ENCODE measurements at regions not wholly inside any gene's neighbourhood (a gene's known extent, or its start where the extent isn't known, plus 50 kb on each side); places are given as distances from the start of the nearest gene placed in this dataset.

DNA sequence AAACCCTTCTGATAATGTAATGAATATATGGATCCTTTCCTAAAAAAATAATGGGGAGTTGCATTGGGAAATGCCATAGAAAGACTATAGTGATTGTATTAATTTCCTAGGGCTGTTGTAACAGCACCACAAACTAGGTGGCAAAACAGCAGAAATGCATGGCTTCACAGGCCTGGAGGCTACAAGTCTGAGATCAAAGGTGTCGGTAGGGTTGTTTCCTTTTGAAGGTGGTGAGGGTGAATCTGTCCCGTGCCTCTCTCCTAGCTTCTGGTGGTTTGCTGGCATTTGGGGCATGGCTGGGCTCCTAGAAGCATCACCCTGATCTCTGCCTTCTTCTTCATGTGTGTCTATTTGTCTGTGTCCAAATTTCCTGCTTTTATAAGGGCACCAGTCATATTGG lies 149.7 kb downstream of the INHBB start (continued):
- TF ChIP-seq, protein P1, sequence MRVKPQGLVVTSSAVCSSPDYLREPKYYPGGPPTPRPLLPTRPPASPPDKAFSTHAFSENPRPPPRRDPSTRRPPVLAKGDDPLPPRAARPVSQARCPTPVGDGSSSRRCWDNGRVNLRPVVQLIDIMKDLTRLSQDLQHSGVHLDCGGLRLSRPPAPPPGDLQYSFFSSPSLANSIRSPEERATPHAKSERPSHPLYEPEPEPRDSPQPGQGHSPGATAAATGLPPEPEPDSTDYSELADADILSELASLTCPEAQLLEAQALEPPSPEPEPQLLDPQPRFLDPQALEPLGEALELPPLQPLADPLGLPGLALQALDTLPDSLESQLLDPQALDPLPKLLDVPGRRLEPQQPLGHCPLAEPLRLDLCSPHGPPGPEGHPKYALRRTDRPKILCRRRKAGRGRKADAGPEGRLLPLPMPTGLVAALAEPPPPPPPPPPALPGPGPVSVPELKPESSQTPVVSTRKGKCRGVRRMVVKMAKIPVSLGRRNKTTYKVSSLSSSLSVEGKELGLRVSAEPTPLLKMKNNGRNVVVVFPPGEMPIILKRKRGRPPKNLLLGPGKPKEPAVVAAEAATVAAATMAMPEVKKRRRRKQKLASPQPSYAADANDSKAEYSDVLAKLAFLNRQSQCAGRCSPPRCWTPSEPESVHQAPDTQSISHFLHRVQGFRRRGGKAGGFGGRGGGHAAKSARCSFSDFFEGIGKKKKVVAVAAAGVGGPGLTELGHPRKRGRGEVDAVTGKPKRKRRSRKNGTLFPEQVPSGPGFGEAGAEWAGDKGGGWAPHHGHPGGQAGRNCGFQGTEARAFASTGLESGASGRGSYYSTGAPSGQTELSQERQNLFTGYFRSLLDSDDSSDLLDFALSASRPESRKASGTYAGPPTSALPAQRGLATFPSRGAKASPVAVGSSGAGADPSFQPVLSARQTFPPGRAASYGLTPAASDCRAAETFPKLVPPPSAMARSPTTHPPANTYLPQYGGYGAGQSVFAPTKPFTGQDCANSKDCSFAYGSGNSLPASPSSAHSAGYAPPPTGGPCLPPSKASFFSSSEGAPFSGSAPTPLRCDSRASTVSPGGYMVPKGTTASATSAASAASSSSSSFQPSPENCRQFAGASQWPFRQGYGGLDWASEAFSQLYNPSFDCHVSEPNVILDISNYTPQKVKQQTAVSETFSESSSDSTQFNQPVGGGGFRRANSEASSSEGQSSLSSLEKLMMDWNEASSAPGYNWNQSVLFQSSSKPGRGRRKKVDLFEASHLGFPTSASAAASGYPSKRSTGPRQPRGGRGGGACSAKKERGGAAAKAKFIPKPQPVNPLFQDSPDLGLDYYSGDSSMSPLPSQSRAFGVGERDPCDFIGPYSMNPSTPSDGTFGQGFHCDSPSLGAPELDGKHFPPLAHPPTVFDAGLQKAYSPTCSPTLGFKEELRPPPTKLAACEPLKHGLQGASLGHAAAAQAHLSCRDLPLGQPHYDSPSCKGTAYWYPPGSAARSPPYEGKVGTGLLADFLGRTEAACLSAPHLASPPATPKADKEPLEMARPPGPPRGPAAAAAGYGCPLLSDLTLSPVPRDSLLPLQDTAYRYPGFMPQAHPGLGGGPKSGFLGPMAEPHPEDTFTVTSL (CRISPR knock-in tag; IDR thresholded peaks at IDR 0.05; ENCODE audit: borderline replicate concordance): no peak
- TF ChIP-seq NPAS2 (CRISPR knock-in tag; IDR thresholded peaks at IDR 0.05; ENCODE audit: borderline replicate concordance) (no peak), SP4 (CRISPR knock-in tag; IDR thresholded peaks at IDR 0.05) (no peak), ZNF432 (CRISPR knock-in tag; IDR thresholded peaks at IDR 0.05; ENCODE audit: borderline replicate concordance) (no peak), ZNF282 (IDR thresholded peaks at IDR 0.05; ENCODE audit: partially characterized antibody) (no peak)

DNA sequence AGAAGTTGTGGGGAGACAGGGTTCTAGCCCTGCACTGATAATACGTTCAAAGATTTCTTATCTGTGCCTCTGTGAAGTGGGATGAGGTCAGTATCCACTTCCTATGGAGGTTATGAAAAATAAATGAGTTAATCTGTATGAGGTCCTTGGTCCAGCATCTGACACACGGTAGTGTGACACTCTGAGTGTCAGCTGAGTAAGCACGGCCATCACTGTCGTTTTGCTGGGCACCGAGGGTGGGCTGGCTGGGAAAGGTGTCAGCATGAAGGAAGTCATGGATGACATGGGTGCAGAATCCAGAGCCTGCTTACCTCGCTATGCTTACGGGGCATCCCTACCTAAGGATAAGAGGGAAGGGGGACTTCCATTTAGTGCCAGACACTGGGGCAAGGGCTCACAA lies 150.3 kb downstream of the INHBB start:
- no peaks in the 10 kb centered on the region for H4K20me1 ChIP-seq (ENCODE audit: insufficient read depth, low read length)
- no peak for DNase-seq (ENCODE audit: low spot score)
- in situ Hi-C loops (cut with HindIII; ENCODE audit: extremely low pct_ligation_motif_present, low pct_unique_long_range_greater_than_20kb): no loop called here
- 38% methylated on average over 7 of the region's 7 CpGs for WGBS (ENCODE audit: low lambda C conversion rate)
- FAIRE-seq: no peak
- no peak overlapping the region for H3K4me3 ChIP-seq (replicated peaks in 1 of 3; ENCODE audit: insufficient read depth in 1 of 3, low read depth in 2 of 3, low read length in 3 of 3)
- H3K36me3 ChIP-seq (replicated peaks in 1 of 2; ENCODE audit: control insufficient read depth in 1 of 2, insufficient read depth in 2 of 2, low read length in 2 of 2): no peaks in the 10 kb centered on the region
- H3K27me3 ChIP-seq (ENCODE audit: control insufficient read depth in 1 of 2, insufficient read depth in 2 of 2, low read length in 2 of 2): peaks cover 0 to 46% of the 10 kb centered on the region in 2 experiments; a peak in 4 of 5 replicates
- BruUV-seq (replicated peaks): no TSS peak
- ChIA-PET POLR2A (interaction anchor here (2.8 kb wide), 1 partner anchor 30 kb away, joined by 13 read pairs; no protein-coding TSS in a partner anchor), CTCF (ENCODE audit: low intra/inter-chr PET ratio, low total read pairs) (no interaction called here)
- no peak overlapping the region for H3K27ac ChIP-seq (ENCODE audit: extremely low read length, insufficient read depth, low read length)
- no peak overlapping the region for H3K9ac ChIP-seq (ENCODE audit: insufficient read depth, low read depth, low read length)
- no peaks in the 10 kb centered on the region for H3K79me2 ChIP-seq (ENCODE audit: insufficient read depth, low read length)
- intact Hi-C loops (cut with micrococcal nuclease; ENCODE audit: unreplicated experiment): no loop called here
- H3K9me3 ChIP-seq (ENCODE audit: low read length): no peaks in the 10 kb centered on the region
- no peak overlapping the region for H2AFZ ChIP-seq (ENCODE audit: low read length)
- ATAC-seq: no peak
- H3K4me2 ChIP-seq (ENCODE audit: low read depth, low read length): no peak overlapping the region
- H3K4me1 ChIP-seq (ENCODE audit: insufficient read depth, low read length): peaks cover 31% of the 10 kb centered on the region
- TF ChIP-seq MZF1 (CRISPR knock-in tag; IDR thresholded peaks at IDR 0.05; ENCODE audit: borderline replicate concordance): no peak
- TF ChIP-seq, protein P2, sequence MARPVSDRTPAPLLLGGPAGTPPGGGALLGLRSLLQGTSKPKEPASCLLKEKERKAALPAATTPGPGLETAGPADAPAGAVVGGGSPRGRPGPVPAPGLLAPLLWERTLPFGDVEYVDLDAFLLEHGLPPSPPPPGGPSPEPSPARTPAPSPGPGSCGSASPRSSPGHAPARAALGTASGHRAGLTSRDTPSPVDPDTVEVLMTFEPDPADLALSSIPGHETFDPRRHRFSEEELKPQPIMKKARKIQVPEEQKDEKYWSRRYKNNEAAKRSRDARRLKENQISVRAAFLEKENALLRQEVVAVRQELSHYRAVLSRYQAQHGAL (CRISPR knock-in tag; IDR thresholded peaks at IDR 0.05; ENCODE audit: not compliant biosample characterization): no peak
- TF ChIP-seq NFE2L1 (CRISPR knock-in tag; IDR thresholded peaks at IDR 0.05; ENCODE audit: borderline replicate concordance): no peak
- TF ChIP-seq ZNF24 (IDR thresholded peaks at IDR 0.05): no peak
- no peak for TF ChIP-seq ZNF33B (CRISPR knock-in tag; IDR thresholded peaks at IDR 0.05)
- TF ChIP-seq ZNF776 (CRISPR knock-in tag; IDR thresholded peaks at IDR 0.05): no peak
- TF ChIP-seq, protein P3, sequence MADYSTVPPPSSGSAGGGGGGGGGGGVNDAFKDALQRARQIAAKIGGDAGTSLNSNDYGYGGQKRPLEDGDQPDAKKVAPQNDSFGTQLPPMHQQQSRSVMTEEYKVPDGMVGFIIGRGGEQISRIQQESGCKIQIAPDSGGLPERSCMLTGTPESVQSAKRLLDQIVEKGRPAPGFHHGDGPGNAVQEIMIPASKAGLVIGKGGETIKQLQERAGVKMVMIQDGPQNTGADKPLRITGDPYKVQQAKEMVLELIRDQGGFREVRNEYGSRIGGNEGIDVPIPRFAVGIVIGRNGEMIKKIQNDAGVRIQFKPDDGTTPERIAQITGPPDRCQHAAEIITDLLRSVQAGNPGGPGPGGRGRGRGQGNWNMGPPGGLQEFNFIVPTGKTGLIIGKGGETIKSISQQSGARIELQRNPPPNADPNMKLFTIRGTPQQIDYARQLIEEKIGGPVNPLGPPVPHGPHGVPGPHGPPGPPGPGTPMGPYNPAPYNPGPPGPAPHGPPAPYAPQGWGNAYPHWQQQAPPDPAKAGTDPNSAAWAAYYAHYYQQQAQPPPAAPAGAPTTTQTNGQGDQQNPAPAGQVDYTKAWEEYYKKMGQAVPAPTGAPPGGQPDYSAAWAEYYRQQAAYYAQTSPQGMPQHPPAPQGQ (CRISPR knock-in tag; IDR thresholded peaks at IDR 0.05; ENCODE audit: borderline replicate concordance): no peak
- TF ChIP-seq YEATS4 (CRISPR knock-in tag; IDR thresholded peaks at IDR 0.05; ENCODE audit: borderline replicate concordance): no peak
